BE2C (cell line): ENCODE measurements at regions not wholly inside any gene's neighbourhood (a gene's known extent, or its start where the extent isn't known, plus 50 kb on each side); places are given as distances from the start of the nearest gene placed in this dataset.

Experiments
- DNase-seq: peaks from one replicate; pipeline ENCODE4 v3.0.0-alpha.2; 2020
- H3K27me3 ChIP-seq: fragments of 250-450 bp; sonication (Bioruptor Pico); 2 replicates; pipeline ENCODE4 v1.5.1; 2020; ENCODE audit warnings: mild to moderate bottlenecking
- H3K36me3 ChIP-seq: fragments of 250-450 bp; sonication (Bioruptor Pico); 2 replicates; pipeline ENCODE4 v1.5.1; 2020; ENCODE audit warnings: mild to moderate bottlenecking
- H3K4me1 ChIP-seq: fragments of 250-450 bp; sonication (Bioruptor Pico); 2 replicates; pipeline ENCODE4 v1.5.1; 2020
- H3K4me3 ChIP-seq: 2 replicates; pipeline ENCODE4 v1.5.1; 2011; ENCODE audit warnings: low read depth, low read length
- H3K9me3 ChIP-seq: fragments of 250-450 bp; sonication (Bioruptor Pico); 2 replicates; pipeline ENCODE4 v1.5.1; 2020
- CTCF ChIP-seq: IDR thresholded peaks from 2 replicates; pipeline ENCODE4 v1.5.1; 2012; ENCODE audit warnings: mild to moderate bottlenecking, low read depth, low read length

GRCh38 chr10:61285749-61286148 is 167.4 kb downstream of the TMEM26 start:
- Histone ChIP-seq H3K4me1 (no peaks in the 10 kb centered on the region), H3K36me3 (no peaks in the 10 kb centered on the region), H3K9me3 (no peaks in the 10 kb centered on the region), H3K27me3 (no peaks in the 10 kb centered on the region), H3K4me3 (no peak overlapping the region)
- no peak for TF ChIP-seq CTCF
- peak; percentile 5 for DNase-seq

- H3K4me3 ChIP-seq: no peak overlapping the region
- no peaks in the 10 kb centered on the region for H3K9me3 ChIP-seq
- no peak for DNase-seq
- TF ChIP-seq CTCF: peak; percentile 69
- H3K27me3 ChIP-seq: no peaks in the 10 kb centered on the region
- H3K36me3 ChIP-seq: no peaks in the 10 kb centered on the region
- H3K4me1 ChIP-seq: no peaks in the 10 kb centered on the region
These were observed 168.8 kb downstream of the TMEM26 start for GRCh38 chr10:61284222-61284890.

- TF ChIP-seq CTCF: no peak
- no peaks in the 10 kb centered on the region for H3K4me1 ChIP-seq
These were observed 169.5 kb downstream of the TMEM26 start for GRCh38 chr10:61283481-61284221.

GRCh38 chr10:61283066-61283465 is 170.1 kb downstream of the TMEM26 start:
- no peak overlapping the region for H3K4me3 ChIP-seq
- H3K27me3 ChIP-seq: no peaks in the 10 kb centered on the region
- H3K36me3 ChIP-seq: no peaks in the 10 kb centered on the region
- no peaks in the 10 kb centered on the region for H3K4me1 ChIP-seq
- DNase-seq: no peak
- H3K9me3 ChIP-seq: no peaks in the 10 kb centered on the region
- TF ChIP-seq CTCF: no peak

More at GRCh38 chr10:61283481-61284221, 169.5 kb downstream of the TMEM26 start:
- H3K4me3 ChIP-seq: no peak overlapping the region
- H3K27me3 ChIP-seq: no peaks in the 10 kb centered on the region
- H3K36me3 ChIP-seq: no peaks in the 10 kb centered on the region
- no peaks in the 10 kb centered on the region for H3K9me3 ChIP-seq
- no peak for DNase-seq

GRCh38 chr10:61280303-61280702 is 172.9 kb downstream of the TMEM26 start:
- no peaks in the 10 kb centered on the region for H3K4me1 ChIP-seq
- TF ChIP-seq CTCF: no peak
- H3K27me3 ChIP-seq: no peaks in the 10 kb centered on the region
- H3K9me3 ChIP-seq: no peaks in the 10 kb centered on the region
- no peaks in the 10 kb centered on the region for H3K36me3 ChIP-seq
- no peak overlapping the region for H3K4me3 ChIP-seq
- DNase-seq: no peak

GRCh38 chr10:61279400-61279799 is 173.8 kb downstream of the TMEM26 start:
- no peak for TF ChIP-seq CTCF
- Histone ChIP-seq H3K27me3 (no peaks in the 10 kb centered on the region), H3K9me3 (no peaks in the 10 kb centered on the region), H3K4me3 (no peak overlapping the region), H3K4me1 (no peaks in the 10 kb centered on the region), H3K36me3 (no peaks in the 10 kb centered on the region)
- DNase-seq: no peak
